ENCODE measurements at regions not wholly inside any gene's neighbourhood (a gene's known extent, or its start where the extent isn't known, plus 50 kb on each side); places are given as distances from the start of the nearest gene placed in this dataset.

- no peak for DNase-seq
- Mint-ChIP-seq H3K27me3 (ENCODE audit: low read depth) (peaks cover 7% of the 10 kb centered on the region), H3K4me3 (no peak overlapping the region), H3K36me3 (ENCODE audit: low read depth) (no peaks in the 10 kb centered on the region), H3K27ac (no peak overlapping the region), H3K9me3 (peaks cover 2% of the 10 kb centered on the region), H3K4me1 (ENCODE audit: low read depth) (no peaks in the 10 kb centered on the region)
- intact Hi-C loops (cut with micrococcal nuclease), result no loop called here
- CTCF ChIA-PET, result no interaction called here
Measured at GRCh38 chr5:6197427-6197826, 180.9 kb downstream of the MED10 start.

- Mint-ChIP-seq H3K9me3 (peaks cover 2% of the 10 kb centered on the region), H3K4me1 (ENCODE audit: low read depth) (no peaks in the 10 kb centered on the region), H3K27me3 (ENCODE audit: low read depth) (peaks cover 7% of the 10 kb centered on the region), H3K4me3 (no peak overlapping the region), H3K27ac (no peak overlapping the region), H3K36me3 (ENCODE audit: low read depth) (no peaks in the 10 kb centered on the region)
- no peak for DNase-seq
- CTCF ChIA-PET, result no interaction called here
- intact Hi-C loops (cut with micrococcal nuclease), result no loop called here
Measured at GRCh38 chr5:6195711-6196358, 182.5 kb downstream of the MED10 start.

GRCh38 chr5:6194906-6195612, 183.3 kb downstream of the MED10 start:
- intact Hi-C loops (cut with micrococcal nuclease), result no loop called here
- H3K9me3 Mint-ChIP-seq, result no peaks in the 10 kb centered on the region
- no peak overlapping the region for H3K27ac Mint-ChIP-seq
- no peak overlapping the region for H3K4me3 Mint-ChIP-seq
- no peaks in the 10 kb centered on the region for H3K36me3 Mint-ChIP-seq (ENCODE audit: low read depth)
- CTCF ChIA-PET, result no interaction called here
- peaks cover 7% of the 10 kb centered on the region for H3K27me3 Mint-ChIP-seq (ENCODE audit: low read depth)
- H3K4me1 Mint-ChIP-seq (ENCODE audit: low read depth), result no peaks in the 10 kb centered on the region
- no peak for DNase-seq

GRCh38 chr5:6194261-6194875, 184.0 kb downstream of the MED10 start:
- no peaks in the 10 kb centered on the region for H3K9me3 Mint-ChIP-seq
- no peaks in the 10 kb centered on the region for H3K36me3 Mint-ChIP-seq (ENCODE audit: low read depth)
- intact Hi-C loops (cut with micrococcal nuclease), result no loop called here
- no peak overlapping the region for H3K4me3 Mint-ChIP-seq
- H3K27ac Mint-ChIP-seq, result no peak overlapping the region
- no peak for DNase-seq
- H3K4me1 Mint-ChIP-seq (ENCODE audit: low read depth), result no peaks in the 10 kb centered on the region
- peaks cover 7% of the 10 kb centered on the region for H3K27me3 Mint-ChIP-seq (ENCODE audit: low read depth)
- CTCF ChIA-PET, result no interaction called here

GRCh38 chr5:6193310-6193709, 185.0 kb downstream of the MED10 start:
- CTCF ChIA-PET, result no interaction called here
- no peak overlapping the region for H3K4me3 Mint-ChIP-seq
- H3K27ac Mint-ChIP-seq, result no peak overlapping the region
- no peaks in the 10 kb centered on the region for H3K9me3 Mint-ChIP-seq
- H3K4me1 Mint-ChIP-seq (ENCODE audit: low read depth), result no peaks in the 10 kb centered on the region
- no peak for DNase-seq
- intact Hi-C loops (cut with micrococcal nuclease), result no loop called here
- H3K36me3 Mint-ChIP-seq (ENCODE audit: low read depth), result no peaks in the 10 kb centered on the region
- H3K27me3 Mint-ChIP-seq (ENCODE audit: low read depth), result peaks cover 3% of the 10 kb centered on the region

GRCh38 chr5:6190838-6191237, 187.5 kb downstream of the MED10 start:
- intact Hi-C loops (cut with micrococcal nuclease), result no loop called here
- Mint-ChIP-seq H3K4me1 (ENCODE audit: low read depth) (no peaks in the 10 kb centered on the region), H3K4me3 (no peak overlapping the region), H3K27me3 (ENCODE audit: low read depth) (peaks cover 8% of the 10 kb centered on the region), H3K9me3 (no peaks in the 10 kb centered on the region), H3K27ac (no peak overlapping the region), H3K36me3 (ENCODE audit: low read depth) (no peaks in the 10 kb centered on the region)
- CTCF ChIA-PET, result interaction anchor here (0.6 kb wide), 1 partner anchor 434 kb away, joined by 3 read pairs; no protein-coding TSS in a partner anchor
- no peak for DNase-seq

GRCh38 chr5:6188976-6189375, 189.4 kb downstream of the MED10 start:
- no peaks in the 10 kb centered on the region for H3K9me3 Mint-ChIP-seq

GRCh38 chr5:6188344-6188743, 190.0 kb downstream of the MED10 start:
- no peak overlapping the region for H3K4me3 Mint-ChIP-seq
- H3K27ac Mint-ChIP-seq, result no peak overlapping the region
- no peaks in the 10 kb centered on the region for H3K9me3 Mint-ChIP-seq
- H3K27me3 Mint-ChIP-seq (ENCODE audit: low read depth), result peaks cover 12% of the 10 kb centered on the region
- CTCF ChIA-PET, result no interaction called here
- H3K36me3 Mint-ChIP-seq (ENCODE audit: low read depth), result no peaks in the 10 kb centered on the region
- no peaks in the 10 kb centered on the region for H3K4me1 Mint-ChIP-seq (ENCODE audit: low read depth)
- DNase-seq, result no peak
- intact Hi-C loops (cut with micrococcal nuclease), result no loop called here

More at GRCh38 chr5:6188976-6189375, 189.4 kb downstream of the MED10 start:
- no peak overlapping the region for H3K27ac Mint-ChIP-seq
- H3K27me3 Mint-ChIP-seq (ENCODE audit: low read depth), result peaks cover 13% of the 10 kb centered on the region
- H3K4me3 Mint-ChIP-seq, result no peak overlapping the region
- CTCF ChIA-PET, result no interaction called here
- no peak for DNase-seq
- no peaks in the 10 kb centered on the region for H3K36me3 Mint-ChIP-seq (ENCODE audit: low read depth)
- H3K4me1 Mint-ChIP-seq (ENCODE audit: low read depth), result no peaks in the 10 kb centered on the region
- intact Hi-C loops (cut with micrococcal nuclease), result no loop called here

- no peak overlapping the region for H3K27ac Mint-ChIP-seq
- no peaks in the 10 kb centered on the region for H3K4me1 Mint-ChIP-seq (ENCODE audit: low read depth)
- DNase-seq, result no peak
- no peak overlapping the region for H3K4me3 Mint-ChIP-seq
- H3K36me3 Mint-ChIP-seq (ENCODE audit: low read depth), result no peaks in the 10 kb centered on the region
- intact Hi-C loops (cut with micrococcal nuclease), result no loop called here
- CTCF ChIA-PET, result interaction anchor here (0.5 kb wide), 1 partner anchor 753 kb away, joined by 3 read pairs; no protein-coding TSS in a partner anchor
- no peaks in the 10 kb centered on the region for H3K9me3 Mint-ChIP-seq
- peaks cover 10% of the 10 kb centered on the region for H3K27me3 Mint-ChIP-seq (ENCODE audit: low read depth)
Measured at GRCh38 chr5:6187501-6187900, 190.8 kb downstream of the MED10 start.

GRCh38 chr5:6185574-6185973, 192.8 kb downstream of the MED10 start:
- Mint-ChIP-seq H3K36me3 (ENCODE audit: low read depth) (no peaks in the 10 kb centered on the region), H3K27ac (no peak overlapping the region), H3K9me3 (no peaks in the 10 kb centered on the region), H3K4me1 (ENCODE audit: low read depth) (no peaks in the 10 kb centered on the region), H3K4me3 (no peak overlapping the region), H3K27me3 (ENCODE audit: low read depth) (peaks cover 10% of the 10 kb centered on the region)
- intact Hi-C loops (cut with micrococcal nuclease), result no loop called here
- CTCF ChIA-PET, result no interaction called here
- DNase-seq, result no peak

- intact Hi-C loops (cut with micrococcal nuclease), result no loop called here
- DNase-seq, result no peak
- H3K36me3 Mint-ChIP-seq (ENCODE audit: low read depth), result no peaks in the 10 kb centered on the region
- H3K27me3 Mint-ChIP-seq (ENCODE audit: low read depth), result peaks cover 10% of the 10 kb centered on the region
- H3K4me3 Mint-ChIP-seq, result no peak overlapping the region
- CTCF ChIA-PET, result no interaction called here
- H3K9me3 Mint-ChIP-seq, result no peaks in the 10 kb centered on the region
- H3K27ac Mint-ChIP-seq, result no peak overlapping the region
- no peaks in the 10 kb centered on the region for H3K4me1 Mint-ChIP-seq (ENCODE audit: low read depth)
Measured at GRCh38 chr5:6184481-6184880, 193.9 kb downstream of the MED10 start.

- intact Hi-C loops (cut with micrococcal nuclease), result no loop called here
- CTCF ChIA-PET, result no interaction called here
- H3K4me1 Mint-ChIP-seq (ENCODE audit: low read depth), result no peaks in the 10 kb centered on the region
Measured at GRCh38 chr5:6183391-6184390, 194.7 kb downstream of the MED10 start.

More at GRCh38 chr5:6183391-6184390, 194.7 kb downstream of the MED10 start:
- no peaks in the 10 kb centered on the region for H3K9me3 Mint-ChIP-seq
- no peak for DNase-seq
- peaks cover 10% of the 10 kb centered on the region for H3K27me3 Mint-ChIP-seq (ENCODE audit: low read depth)
- H3K4me3 Mint-ChIP-seq, result no peak overlapping the region
- H3K27ac Mint-ChIP-seq, result no peak overlapping the region
- no peaks in the 10 kb centered on the region for H3K36me3 Mint-ChIP-seq (ENCODE audit: low read depth)
